Large intestine (tissue), 3 donors: ENCODE measurements at regions not wholly inside any gene's neighbourhood (a gene's known extent, or its start where the extent isn't known, plus 50 kb on each side); places are given as distances from the start of the nearest gene placed in this dataset.

Experiments used
- DNase-seq, 2 donors: peaks; one replicate each; pipeline versions ENCODE4 v3.0.0 to v3.0.0-alpha.2; 2013
- H3K27ac ChIP-seq: one replicate; pipeline ENCODE4 v1.5.1; 2013; ENCODE audit warnings: low read length
- H3K27me3 ChIP-seq: 2 replicates; pipeline ENCODE4 v1.6.1; 2013; ENCODE audit warnings: low read length; ENCODE audit not compliant: control insufficient read depth, insufficient read depth
- H3K36me3 ChIP-seq: 2 replicates; pipeline ENCODE4 v1.6.1; 2013; ENCODE audit warnings: low read length; ENCODE audit not compliant: control insufficient read depth, insufficient read depth
- H3K4me1 ChIP-seq: one replicate; pipeline ENCODE4 v1.6.1; 2013; ENCODE audit warnings: low read length; ENCODE audit not compliant: control insufficient read depth, insufficient read depth
- H3K4me3 ChIP-seq: one replicate; pipeline ENCODE4 v1.5.1; 2013; ENCODE audit warnings: low read length
- H3K9me3 ChIP-seq: one replicate; pipeline ENCODE4 v1.6.1; 2013; ENCODE audit warnings: mild to moderate bottlenecking, low read depth, low read length, moderate library complexity; ENCODE audit not compliant: control insufficient read depth
- WGBS: methylation state at CpG from one replicate; pipeline ENCODE4 v1.1.5; 2013; ENCODE audit warnings: low lambda C conversion rate; ENCODE audit not compliant: insufficient coverage; 5-methylcytosine and 5-hydroxymethylcytosine counted together

GRCh38 chr3:43155464-43156121 is 49.7 kb upstream of the POMGNT2 start:
- DNase-seq, result peak in 1 of 2 donors; percentile 58
- H3K9me3 ChIP-seq, result no peaks in the 10 kb centered on the region
- H3K36me3 ChIP-seq, result no peaks in the 10 kb centered on the region
- WGBS, result no CpG with 5 or more reads among the region's 11 CpGs
- peaks cover 5% of the 10 kb centered on the region for H3K27me3 ChIP-seq
- H3K27ac ChIP-seq, result no peak overlapping the region
- no peaks in the 10 kb centered on the region for H3K4me1 ChIP-seq
- H3K4me3 ChIP-seq, result no peak overlapping the region
